Epithelial cell of esophagus (primary cell): ENCODE measurements at regions not wholly inside any gene's neighbourhood (a gene's known extent, or its start where the extent isn't known, plus 50 kb on each side); places are given as distances from the start of the nearest gene placed in this dataset.
"Not testable (repeated sequence)": the region's sequence is repeated elsewhere in the genome, so short reads cannot be mapped to it uniquely, and the experiment has no call there.

Source experiments
- DNase-seq: peaks from one replicate; pipeline ENCODE4 v3.0.0; 2010; ENCODE audit warnings: low read depth
- H3K4me3 ChIP-seq: 2 replicates; pipeline ENCODE4 v1.5.1; 2011; ENCODE audit warnings: mild to moderate bottlenecking, low read length, control low read depth
- CTCF ChIP-seq: IDR thresholded peaks from 2 replicates; pipeline ENCODE4 v1.5.1; 2011; ENCODE audit warnings: low read depth, mild to moderate bottlenecking, low read length, control low read depth, inconsistent platforms; ENCODE audit not compliant: insufficient read depth; ENCODE audit errors: missing control alignments

GRCh38 chr18:60021556-60021955 is 121.8 kb downstream of the PMAIP1 start:
- no peak for TF ChIP-seq CTCF
- no peak overlapping the region for H3K4me3 ChIP-seq
- DNase-seq: no peak

GRCh38 chr18:60020107-60020925 is 120.5 kb downstream of the PMAIP1 start:
- no peak for TF ChIP-seq CTCF
- H3K4me3 ChIP-seq: no peak overlapping the region
- no peak for DNase-seq

- TF ChIP-seq CTCF: no peak
- H3K4me3 ChIP-seq: no peak overlapping the region
- peak; percentile 74 for DNase-seq
Observed at GRCh38 chr18:60019463-60019840, 119.7 kb downstream of the PMAIP1 start.

- DNase-seq: peak; percentile 67
- TF ChIP-seq CTCF: no peak
- no peak overlapping the region for H3K4me3 ChIP-seq
Observed at GRCh38 chr18:60018618-60019462, 119.0 kb downstream of the PMAIP1 start.

- DNase-seq: not testable (repeated sequence)
Observed at GRCh38 chr18:60018134-60018533, 118.3 kb downstream of the PMAIP1 start.

GRCh38 chr18:60017371-60017770 is 117.6 kb downstream of the PMAIP1 start:
- no peak for TF ChIP-seq CTCF
- DNase-seq: no peak
- H3K4me3 ChIP-seq: no peak overlapping the region

More at GRCh38 chr18:60018134-60018533, 118.3 kb downstream of the PMAIP1 start:
- H3K4me3 ChIP-seq: not testable (repeated sequence)

- DNase-seq: peak; percentile 62
- not testable (repeated sequence) for H3K4me3 ChIP-seq
Observed at GRCh38 chr18:60015826-60016225, 116.0 kb downstream of the PMAIP1 start.

GRCh38 chr18:60013148-60013547 is 113.4 kb downstream of the PMAIP1 start:
- not testable (repeated sequence) for H3K4me3 ChIP-seq, DNase-seq
